Activated T-cell treated with anti-CD3 and anti-CD28 coated beads for 4 hours (primary cell): ENCODE measurements at regions not wholly inside any gene's neighbourhood (a gene's known extent, or its start where the extent isn't known, plus 50 kb on each side); places are given as distances from the start of the nearest gene placed in this dataset.
"Not testable (repeated sequence)": the region's sequence is repeated elsewhere in the genome, so short reads cannot be mapped to it uniquely, and the experiment has no call there.

ENCODE experiments used
- DNase-seq: peaks from one replicate; pipeline ENCODE4 v3.0.0-alpha.2; 2020

GRCh38 chr6:14876778-14877613 is 368.9 kb upstream of the JARID2 start:
- DNase-seq, result no peak

GRCh38 chr6:14877758-14878157 is 368.1 kb upstream of the JARID2 start:
- DNase-seq, result no peak

DNA sequence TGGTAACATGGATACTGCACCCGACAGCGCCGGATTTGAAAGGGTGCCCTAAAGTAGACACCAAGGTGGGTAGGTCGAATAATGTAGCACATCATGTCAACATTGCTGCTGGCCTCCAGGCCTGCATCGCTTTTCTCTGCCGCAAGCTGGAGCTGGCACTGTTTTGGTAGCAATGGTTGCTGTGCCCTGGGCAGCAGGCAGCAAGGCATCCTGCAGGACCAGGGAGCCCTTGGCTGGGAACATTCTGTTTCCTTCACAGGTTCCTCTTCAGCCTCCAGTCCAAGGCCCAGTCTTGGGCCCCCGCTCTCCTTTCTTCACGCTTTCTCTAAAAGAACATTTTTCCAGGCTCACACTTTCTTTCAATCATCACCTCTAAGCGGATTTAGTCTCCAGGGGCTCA is 365.8 kb upstream of the JARID2 start:
- no peak for DNase-seq

GRCh38 chr6:14880677-14881076 is 365.2 kb upstream of the JARID2 start:
- no peak for DNase-seq

DNA sequence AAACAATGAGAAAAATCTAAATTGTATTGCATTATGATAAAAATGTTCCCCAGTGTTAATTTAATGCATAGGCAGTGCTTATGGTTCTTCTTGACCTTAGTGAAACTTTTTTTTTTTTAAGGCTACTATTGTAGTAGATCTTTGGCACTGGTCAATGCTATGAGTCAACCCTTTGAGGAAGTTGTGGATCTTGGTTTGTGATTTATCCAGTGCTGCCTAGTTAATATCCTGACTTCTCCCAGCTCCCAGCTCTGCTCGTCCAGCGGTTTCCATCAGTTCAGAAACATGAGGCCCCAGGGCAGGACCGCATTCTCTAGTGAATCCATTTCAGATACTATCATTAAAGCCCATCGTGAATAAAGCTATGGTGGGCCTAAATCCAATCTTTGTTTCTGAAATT is 364.5 kb upstream of the JARID2 start:
- DNase-seq, result no peak

GRCh38 chr6:14882394-14883026 is 363.4 kb upstream of the JARID2 start:
- no peak for DNase-seq

- DNase-seq, result no peak
Observed at GRCh38 chr6:14883921-14884320, 361.9 kb upstream of the JARID2 start.

- no peak for DNase-seq
Observed at GRCh38 chr6:14885498-14885897, 360.4 kb upstream of the JARID2 start.

DNA sequence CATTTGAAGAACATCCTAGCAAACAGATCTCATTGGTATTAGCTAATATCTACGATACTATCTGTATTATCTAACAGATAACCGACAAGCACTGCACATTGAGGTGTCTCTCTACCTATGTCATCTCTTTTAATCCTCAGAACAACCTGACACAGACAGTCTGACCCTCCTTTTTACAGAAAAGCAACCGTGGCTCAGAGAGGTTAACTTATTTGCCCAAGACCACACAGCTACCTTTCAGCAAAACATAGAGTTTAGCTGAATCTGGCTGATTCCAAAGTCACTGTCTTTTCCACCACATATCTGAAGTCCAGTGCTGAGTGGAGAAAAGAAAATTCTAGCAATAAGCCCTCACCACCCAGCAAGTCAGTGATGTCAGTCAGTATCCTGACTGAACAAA is 358.7 kb upstream of the JARID2 start:
- DNase-seq, result no peak

DNA sequence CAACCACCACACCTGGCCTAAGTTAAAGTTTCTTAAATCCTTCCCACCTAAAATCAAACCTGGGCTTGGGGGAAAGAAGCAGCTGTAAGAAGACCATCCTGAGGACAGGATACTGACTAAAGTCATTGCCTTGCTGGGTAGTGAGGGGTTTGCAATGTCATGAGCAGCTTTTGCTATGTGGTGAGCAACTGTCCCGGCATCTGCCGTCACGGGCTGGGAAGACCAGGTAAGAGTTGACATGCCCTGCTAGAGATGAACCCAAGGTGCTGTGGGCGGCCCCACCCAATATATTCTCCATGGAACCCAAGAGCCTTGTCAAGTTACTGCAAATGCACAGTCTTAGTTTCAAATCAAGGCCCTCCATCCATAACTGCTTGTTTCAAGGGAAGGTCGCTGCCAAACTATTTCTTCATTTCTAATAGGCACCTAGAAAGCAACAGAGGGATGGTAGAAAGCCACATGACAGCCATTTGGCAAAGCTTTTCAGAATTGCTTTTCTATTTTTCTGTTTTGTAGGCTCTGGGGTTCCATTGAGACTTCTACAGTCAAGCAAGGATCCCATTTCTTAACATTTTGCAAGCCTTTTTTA is 357.8 kb upstream of the JARID2 start:
- no peak for DNase-seq

GRCh38 chr6:14888575-14889000 is 357.3 kb upstream of the JARID2 start:
- no peak for DNase-seq

DNA sequence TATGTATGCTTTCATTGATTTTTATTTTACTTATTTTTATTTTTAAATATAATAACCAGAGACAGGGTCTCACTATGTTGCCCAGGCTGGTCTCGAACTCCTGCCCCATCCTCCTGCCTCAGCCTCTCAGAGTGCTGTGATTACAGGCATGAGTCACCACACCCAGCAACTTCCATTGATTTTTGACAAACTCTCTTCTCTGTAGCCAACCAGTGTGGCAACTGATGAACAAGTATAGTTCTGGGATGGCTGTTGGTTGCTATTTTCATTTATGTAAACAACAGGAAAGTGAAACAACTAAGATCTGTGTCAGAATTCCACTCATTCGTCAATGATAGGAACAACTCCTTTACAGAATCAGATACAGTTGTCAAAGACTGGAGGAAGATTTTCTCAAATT is 356.7 kb upstream of the JARID2 start:
- no peak for DNase-seq

- no peak for DNase-seq
Observed at GRCh38 chr6:14889611-14890593, 356.0 kb upstream of the JARID2 start.

- DNase-seq, result not testable (repeated sequence)
Observed at GRCh38 chr6:14891820-14892375, 354.0 kb upstream of the JARID2 start.

DNA sequence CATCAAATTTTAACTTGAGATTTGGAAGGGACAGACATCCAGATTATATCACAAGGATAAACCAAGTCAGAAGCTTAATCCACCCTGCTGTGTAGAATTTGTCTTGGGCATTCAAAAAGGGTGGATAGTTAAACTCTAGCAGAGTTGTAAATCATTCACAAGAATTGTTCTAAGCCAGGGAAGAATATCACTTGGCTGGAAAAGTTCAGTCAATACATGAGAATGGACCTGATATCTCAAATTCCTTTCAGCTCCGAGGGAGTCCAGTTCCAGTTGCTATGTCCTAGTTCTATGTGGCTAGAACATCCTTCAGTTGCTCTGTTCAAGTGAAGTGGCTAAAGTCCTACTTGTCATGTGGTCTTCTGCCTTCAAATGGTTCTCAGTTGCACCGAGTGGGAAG is 351.8 kb upstream of the JARID2 start:
- DNase-seq, result no peak

GRCh38 chr6:14896475-14896874 is 349.4 kb upstream of the JARID2 start:
- DNase-seq, result no peak

DNA sequence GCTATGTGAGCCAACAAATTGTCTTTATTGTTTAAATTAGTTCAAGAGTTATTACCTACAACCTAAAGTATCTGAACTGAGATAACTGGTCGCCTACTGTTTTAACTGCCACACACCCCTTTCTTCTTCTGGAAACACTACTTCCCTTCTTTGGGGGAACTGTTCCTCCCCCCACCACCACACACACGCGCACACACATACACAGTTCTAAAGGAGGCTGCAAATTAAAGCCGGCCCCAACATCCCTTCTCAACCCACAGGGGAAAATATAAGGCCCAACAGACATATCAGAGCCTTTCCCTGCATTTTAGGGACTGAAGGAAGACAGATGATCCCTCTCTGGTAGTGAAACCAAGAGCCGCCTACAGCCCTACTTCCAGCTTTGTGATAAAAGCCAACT is 348.0 kb upstream of the JARID2 start:
- DNase-seq, result no peak

GRCh38 chr6:14899441-14899840 is 346.4 kb upstream of the JARID2 start:
- DNase-seq, result not testable (repeated sequence)

- no peak for DNase-seq
Observed at GRCh38 chr6:14900919-14901318, 344.9 kb upstream of the JARID2 start.

DNA sequence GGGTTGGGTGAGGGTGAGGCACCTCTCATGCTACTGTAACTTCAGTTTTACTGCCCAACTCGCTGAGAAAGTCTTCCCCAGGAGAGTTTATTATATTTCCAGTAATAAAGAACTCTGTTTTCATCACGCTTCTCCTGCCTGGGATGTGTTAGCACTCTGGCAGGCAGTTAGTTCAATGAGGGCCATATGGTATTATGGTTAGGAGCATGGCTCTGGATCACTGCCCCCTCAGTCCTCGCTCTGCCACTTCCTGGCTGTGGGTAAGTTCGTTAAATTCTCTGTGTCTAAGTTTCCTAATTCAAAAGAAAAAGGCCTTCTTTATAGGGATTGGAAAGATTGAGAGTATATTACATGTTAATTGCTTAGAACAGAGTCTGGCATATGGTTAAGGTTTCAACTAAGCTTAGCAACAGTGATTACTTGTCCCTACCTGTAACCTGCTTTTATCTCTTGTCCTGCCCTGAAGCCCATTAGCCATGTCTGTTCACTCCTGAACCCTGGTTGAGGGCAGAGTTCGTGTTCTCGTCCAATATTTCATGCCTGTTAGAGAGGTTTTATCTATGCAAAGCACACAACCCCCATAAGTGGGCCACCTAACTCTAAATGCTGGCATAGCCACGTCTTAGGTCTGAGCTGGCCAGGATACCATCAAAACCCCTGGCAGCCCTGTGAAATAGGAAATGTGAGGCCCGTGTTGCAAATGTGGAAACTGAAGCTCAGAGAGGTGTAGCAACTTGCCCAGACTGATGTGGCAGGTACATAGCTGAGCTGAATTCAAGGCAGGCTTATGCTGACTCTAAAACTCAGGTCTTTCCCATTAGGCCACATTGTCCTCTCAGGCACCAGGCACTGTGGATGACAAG is 342.5 kb upstream of the JARID2 start:
- no peak for DNase-seq

DNA sequence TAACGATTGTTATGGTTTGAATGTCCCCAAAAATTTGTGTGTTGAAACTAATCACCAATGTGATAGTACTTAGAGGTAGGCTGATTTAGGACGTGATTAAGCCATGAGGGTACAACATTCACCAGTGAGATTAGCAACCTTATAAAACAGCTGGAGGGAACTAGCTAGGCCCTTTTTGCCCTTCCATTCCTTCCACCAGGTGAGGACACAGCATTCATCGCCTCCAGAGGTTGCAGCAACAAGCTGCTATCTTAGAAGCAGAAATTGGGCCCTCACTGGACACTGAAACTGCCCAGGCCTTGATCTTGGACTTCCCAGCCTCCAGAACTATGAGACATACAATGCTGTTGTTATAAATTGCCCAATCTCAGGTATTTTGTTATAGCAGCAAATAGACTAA is 340.7 kb upstream of the JARID2 start:
- no peak for DNase-seq

- no peak for DNase-seq
Observed at GRCh38 chr6:14906621-14907020, 339.2 kb upstream of the JARID2 start.
